ENCODE measurements at regions not wholly inside any gene's neighbourhood (a gene's known extent, or its start where the extent isn't known, plus 50 kb on each side); places are given as distances from the start of the nearest gene placed in this dataset.

DNA sequence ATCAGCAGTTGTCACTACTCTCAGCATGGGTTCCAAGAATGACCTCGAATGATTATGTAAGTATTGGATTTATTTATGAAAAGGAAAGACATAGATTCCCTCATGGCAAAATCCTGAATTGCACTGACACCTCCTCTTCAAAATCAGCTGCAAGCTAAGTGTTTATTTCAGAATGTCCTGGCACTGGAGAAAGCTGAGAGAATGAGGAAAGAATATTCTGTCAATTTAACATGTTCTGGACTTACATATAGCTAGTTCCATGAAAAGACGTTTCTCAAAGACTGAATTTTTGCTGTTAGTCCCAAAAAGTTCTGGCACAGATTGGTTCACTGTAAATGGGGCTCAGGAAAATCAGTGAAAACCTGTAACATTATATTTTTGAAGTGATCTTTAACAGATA, 120.3 kb downstream of the NREP start:
- 75 to 77% (median 76%) methylated on average over 2 of the region's 2 CpGs for WGBS, 3 donors
- no peak overlapping the region for H3K4me3 ChIP-seq
- peaks cover 5% of the 10 kb centered on the region for H3K4me1 ChIP-seq (ENCODE audit: insufficient read depth)
- H3K36me3 ChIP-seq, result no peaks in the 10 kb centered on the region
- TF ChIP-seq EP300 (IDR thresholded peaks at IDR 0.05) (no peak), POLR2A (IDR thresholded peaks at IDR 0.05) (no peak)
- TF ChIP-seq, protein P1, sequence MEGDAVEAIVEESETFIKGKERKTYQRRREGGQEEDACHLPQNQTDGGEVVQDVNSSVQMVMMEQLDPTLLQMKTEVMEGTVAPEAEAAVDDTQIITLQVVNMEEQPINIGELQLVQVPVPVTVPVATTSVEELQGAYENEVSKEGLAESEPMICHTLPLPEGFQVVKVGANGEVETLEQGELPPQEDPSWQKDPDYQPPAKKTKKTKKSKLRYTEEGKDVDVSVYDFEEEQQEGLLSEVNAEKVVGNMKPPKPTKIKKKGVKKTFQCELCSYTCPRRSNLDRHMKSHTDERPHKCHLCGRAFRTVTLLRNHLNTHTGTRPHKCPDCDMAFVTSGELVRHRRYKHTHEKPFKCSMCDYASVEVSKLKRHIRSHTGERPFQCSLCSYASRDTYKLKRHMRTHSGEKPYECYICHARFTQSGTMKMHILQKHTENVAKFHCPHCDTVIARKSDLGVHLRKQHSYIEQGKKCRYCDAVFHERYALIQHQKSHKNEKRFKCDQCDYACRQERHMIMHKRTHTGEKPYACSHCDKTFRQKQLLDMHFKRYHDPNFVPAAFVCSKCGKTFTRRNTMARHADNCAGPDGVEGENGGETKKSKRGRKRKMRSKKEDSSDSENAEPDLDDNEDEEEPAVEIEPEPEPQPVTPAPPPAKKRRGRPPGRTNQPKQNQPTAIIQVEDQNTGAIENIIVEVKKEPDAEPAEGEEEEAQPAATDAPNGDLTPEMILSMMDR (IDR thresholded peaks at IDR 0.05), result no peak
- intact Hi-C loops (cut with DNase I), result no loop called here
- no peak for DNase-seq
- H3K27ac ChIP-seq, result no peak overlapping the region
- no peaks in the 10 kb centered on the region for H3K27me3 ChIP-seq
- peaks cover 0 to 3% of the 10 kb centered on the region in 2 donors for H3K9me3 ChIP-seq

DNA sequence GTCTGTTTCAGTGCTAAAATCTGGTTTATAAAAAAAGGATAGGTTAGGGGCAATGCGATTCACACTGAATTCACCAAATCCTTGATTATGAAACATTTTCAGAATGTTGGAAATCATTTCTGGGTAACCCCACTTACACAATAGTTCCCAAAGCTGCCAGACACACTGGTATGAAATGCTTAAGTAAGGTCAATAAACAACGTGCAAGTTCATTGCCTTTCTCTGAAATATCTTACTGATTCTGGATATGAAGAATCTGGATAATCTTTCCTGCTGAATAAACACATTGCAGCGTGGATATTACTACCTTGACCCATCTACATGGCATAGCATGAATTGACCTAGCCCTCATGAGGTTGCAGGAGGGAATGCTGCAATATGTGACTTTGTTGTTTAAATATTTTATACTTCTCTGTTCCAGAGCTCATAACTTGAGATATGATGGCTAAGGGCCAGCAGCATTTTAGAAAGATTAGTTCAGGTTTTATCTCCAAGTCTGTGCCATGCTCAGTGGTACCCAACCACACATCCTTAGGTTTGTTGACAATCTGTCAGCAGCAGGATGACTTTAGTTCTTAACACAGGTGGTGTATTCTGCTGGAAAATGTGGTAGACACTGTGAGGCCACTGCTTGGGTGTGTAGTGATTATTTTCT, 121.0 kb downstream of the NREP start:
- Histone ChIP-seq H3K4me3 (no peak overlapping the region), H3K27me3 (no peaks in the 10 kb centered on the region), H3K36me3 (no peaks in the 10 kb centered on the region), H3K4me1 (ENCODE audit: insufficient read depth) (peaks cover 5% of the 10 kb centered on the region), H3K9me3 (peaks cover 0 to 3% of the 10 kb centered on the region in 2 donors), H3K27ac (no peak overlapping the region)
- no peak for TF ChIP-seq EP300 (IDR thresholded peaks at IDR 0.05)
- TF ChIP-seq, protein P1 (IDR thresholded peaks at IDR 0.05), result no peak
- no peak for TF ChIP-seq POLR2A (IDR thresholded peaks at IDR 0.05)
- intact Hi-C loops (cut with DNase I), result no loop called here
- WGBS, 3 donors, result 34 to 57% (median 37%) methylated on average over 3 of the region's 3 CpGs
- no peak for DNase-seq

DNA sequence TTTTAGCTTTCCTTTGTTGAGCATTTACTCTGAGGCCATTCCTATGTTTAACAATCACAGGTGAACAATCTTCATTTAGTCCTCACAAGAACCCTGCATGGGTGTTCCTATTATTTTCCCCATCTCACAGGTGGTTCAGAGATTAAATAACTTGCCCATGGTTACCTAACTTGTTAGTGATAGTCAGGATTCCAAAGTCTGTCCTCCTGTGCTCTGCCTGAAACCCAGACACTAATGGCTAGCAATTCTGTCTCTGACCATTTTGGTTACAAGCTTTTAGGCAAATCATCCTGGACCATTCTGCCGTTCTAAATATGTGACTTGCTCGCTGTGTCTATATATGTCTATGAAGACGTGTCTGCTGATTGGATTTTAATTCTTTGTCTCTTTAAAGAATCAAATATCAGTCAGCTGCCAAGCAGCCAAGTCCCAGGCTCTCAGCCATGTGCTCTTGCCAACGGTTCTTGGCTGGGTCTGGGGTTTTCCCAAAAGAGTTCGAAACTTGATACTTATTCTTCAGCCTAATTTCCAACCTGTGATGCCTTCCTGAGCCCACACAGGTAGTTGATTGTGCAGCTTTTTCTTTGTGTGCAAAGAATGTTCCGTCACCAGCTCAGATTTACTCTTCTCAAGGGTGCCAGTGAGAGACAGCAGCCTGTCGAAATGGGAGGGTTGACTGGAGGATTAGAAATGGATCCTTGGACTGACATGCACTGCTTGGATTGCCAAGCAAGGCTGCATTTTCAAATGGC, 121.7 kb downstream of the NREP start:
- H3K4me1 ChIP-seq (ENCODE audit: insufficient read depth), result peaks cover 5% of the 10 kb centered on the region
- TF ChIP-seq EP300 (IDR thresholded peaks at IDR 0.05) (no peak), POLR2A (IDR thresholded peaks at IDR 0.05) (no peak)
- TF ChIP-seq, protein P1 (IDR thresholded peaks at IDR 0.05), result no peak
- no peaks in the 10 kb centered on the region for H3K27me3 ChIP-seq
- no peak for DNase-seq
- no peak overlapping the region for H3K27ac ChIP-seq
- H3K9me3 ChIP-seq, result peaks cover 0 to 3% of the 10 kb centered on the region in 2 donors
- 49 to 64% (median 56%) methylated on average over 7 of the region's 7 CpGs for WGBS, 3 donors
- no peak overlapping the region for H3K4me3 ChIP-seq
- intact Hi-C loops (cut with DNase I), result no loop called here
- no peaks in the 10 kb centered on the region for H3K36me3 ChIP-seq

DNA sequence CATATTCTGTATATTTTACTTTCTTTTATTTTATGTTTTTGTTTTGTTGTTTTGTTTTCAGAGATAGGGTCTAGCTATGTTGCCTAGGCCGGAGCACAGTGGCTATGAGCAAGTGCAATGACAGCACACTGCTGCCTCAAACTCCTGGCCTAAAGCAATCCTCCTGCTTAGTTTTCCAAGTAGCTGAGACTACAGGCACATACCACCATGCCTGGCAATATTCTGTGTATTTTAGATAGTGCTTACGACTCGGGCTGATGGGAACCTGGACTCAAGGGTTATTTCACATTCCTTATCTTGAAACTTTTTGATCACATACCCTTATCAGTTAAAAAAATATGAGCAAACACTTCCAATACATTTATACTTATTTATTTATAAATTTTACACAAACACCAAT, 119.0 kb upstream of the STARD4 start:
- WGBS, 3 donors, result 83 to 86% (median 85%) methylated on average over 3 of the region's 3 CpGs
- Histone ChIP-seq H3K27ac (no peak overlapping the region), H3K27me3 (no peaks in the 10 kb centered on the region), H3K9me3 (no peaks in the 10 kb centered on the region), H3K4me1 (ENCODE audit: insufficient read depth) (peaks cover 5% of the 10 kb centered on the region), H3K4me3 (no peak overlapping the region), H3K36me3 (no peaks in the 10 kb centered on the region)
- intact Hi-C loops (cut with DNase I), result no loop called here
- TF ChIP-seq POLR2A (IDR thresholded peaks at IDR 0.05) (no peak), EP300 (IDR thresholded peaks at IDR 0.05) (no peak)
- TF ChIP-seq, protein P1 (IDR thresholded peaks at IDR 0.05), result no peak
- no peak for DNase-seq
